ENCODE measurements at regions not wholly inside any gene's neighbourhood (a gene's known extent, or its start where the extent isn't known, plus 50 kb on each side); places are given as distances from the start of the nearest gene placed in this dataset.
"Not testable (repeated sequence)": the region's sequence is repeated elsewhere in the genome, so short reads cannot be mapped to it uniquely, and the experiment has no call there.

DNA sequence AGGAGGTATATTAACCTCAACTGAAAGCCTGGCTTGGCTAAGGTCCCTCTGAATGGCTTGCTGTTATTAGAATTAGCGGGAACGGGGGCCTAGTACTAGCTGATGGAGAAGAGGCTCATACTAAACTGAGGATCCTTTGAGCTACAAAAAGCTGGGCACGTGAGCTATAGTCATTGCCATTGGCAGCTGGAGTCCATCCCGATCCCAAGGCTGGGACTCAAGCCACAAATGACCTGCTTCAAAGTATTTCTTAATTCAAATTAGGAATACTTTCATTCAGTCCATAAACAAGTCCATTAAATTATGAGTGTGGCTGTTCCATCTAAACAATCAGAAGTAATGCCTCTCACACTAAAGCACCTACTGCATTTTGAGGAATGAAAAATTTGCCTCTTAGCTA is 114.5 kb downstream of the DACT1 start:
- DNase-seq (ENCODE audit: low read depth in 3 of 3, low spot score in 1 of 3), result no peak

DNA sequence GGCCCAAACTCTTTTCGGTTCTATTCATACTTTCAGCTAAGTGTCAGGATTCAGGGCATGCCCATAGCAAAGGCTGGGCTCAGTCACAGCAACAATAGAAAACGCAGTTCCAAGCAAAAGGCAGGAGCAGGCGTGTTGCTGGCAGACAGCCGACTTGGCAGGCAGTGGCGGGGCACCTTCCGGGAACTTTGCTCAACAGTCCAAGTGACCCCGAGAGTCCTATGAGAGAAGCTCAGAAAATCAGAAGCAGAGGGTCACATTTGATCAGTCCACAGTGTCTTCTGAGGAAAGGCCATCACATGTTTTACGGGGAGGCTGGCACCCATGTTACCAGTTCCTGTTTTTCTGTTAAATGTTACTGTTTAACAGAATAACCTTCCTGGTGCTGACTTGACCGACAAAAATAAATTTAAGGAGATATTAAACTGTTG is 115.0 kb downstream of the DACT1 start:
- DNase-seq (ENCODE audit: low read depth in 3 of 3, low spot score in 1 of 3), result no peak

DNA sequence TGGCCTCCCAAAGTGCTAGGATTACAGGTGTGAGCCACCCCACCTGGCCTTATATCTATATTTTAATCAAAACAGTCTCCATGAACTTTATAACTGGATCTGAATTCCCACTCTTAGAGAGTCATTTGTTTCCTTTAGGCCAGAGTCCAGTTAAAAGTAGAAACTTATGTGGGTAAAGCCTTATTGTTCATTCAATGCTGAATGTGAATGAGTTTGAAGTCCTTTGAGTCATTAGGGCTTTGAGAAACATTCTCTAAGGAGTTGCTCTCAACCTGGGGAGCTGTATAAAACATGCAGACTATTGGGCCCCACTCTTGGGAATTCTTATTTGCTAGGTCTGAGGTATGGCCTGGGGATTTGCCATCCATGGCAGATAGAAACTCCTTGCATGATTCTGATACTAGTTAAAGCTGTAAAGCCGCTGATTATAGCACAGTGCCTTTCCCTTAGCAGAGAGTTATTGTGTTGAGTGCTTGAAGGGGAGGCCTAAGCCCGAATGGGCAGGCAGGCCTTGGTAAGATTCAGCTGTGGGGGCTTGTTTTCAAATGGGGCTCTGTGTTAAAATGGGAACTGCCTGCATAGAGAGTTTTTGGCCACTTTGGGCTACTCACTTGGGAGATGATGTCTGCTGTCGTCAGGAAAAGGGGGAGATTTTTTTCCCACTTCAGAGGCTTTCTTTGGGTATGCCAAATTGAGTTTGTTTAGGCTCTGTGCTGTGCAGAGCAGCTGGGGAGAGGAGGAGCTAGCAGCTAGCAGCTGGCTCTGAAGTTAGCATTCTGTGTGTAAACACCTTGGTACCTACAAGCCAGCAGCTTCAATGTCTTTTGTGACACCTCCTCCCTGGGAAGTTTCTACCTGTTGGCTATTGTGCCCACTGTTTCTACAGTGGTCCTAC is 117.5 kb downstream of the DACT1 start:
- no peak for DNase-seq (ENCODE audit: low read depth in 3 of 3, low spot score in 1 of 3)

- no peak for DNase-seq (ENCODE audit: low read depth in 3 of 3, low spot score in 1 of 3)
These were observed 122.4 kb downstream of the DACT1 start for GRCh38 chr14:58760121-58760520.

GRCh38 chr14:58762629-58763028 is 124.9 kb downstream of the DACT1 start:
- DNase-seq (ENCODE audit: low read depth in 3 of 3, low spot score in 1 of 3), result no peak

- no peak for DNase-seq (ENCODE audit: low read depth in 3 of 3, low spot score in 1 of 3)
These were observed 125.4 kb downstream of the DACT1 start for GRCh38 chr14:58763210-58763609.

DNA sequence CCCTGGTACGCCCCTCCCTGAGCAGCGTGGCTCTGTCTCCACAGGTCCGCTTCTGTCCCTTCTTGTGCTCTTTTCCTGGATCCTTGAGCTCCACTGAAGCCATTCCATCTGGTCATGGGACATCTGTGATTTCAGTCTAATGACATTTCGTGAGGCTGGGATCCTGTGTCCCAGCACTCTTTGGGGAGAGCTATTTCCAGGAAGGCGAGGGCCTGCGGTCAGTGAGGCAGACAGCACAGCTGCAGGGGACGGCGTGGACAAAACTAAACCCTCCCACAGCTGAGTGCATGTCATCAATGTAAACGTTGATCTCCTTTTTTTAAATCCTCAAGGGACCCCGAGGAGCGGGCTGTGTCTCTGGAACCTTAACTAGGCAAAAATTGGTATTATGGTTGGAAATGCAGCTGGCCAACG is 127.7 kb downstream of the DACT1 start:
- DNase-seq (ENCODE audit: low read depth in 3 of 3, low spot score in 1 of 3), result no peak

DNA sequence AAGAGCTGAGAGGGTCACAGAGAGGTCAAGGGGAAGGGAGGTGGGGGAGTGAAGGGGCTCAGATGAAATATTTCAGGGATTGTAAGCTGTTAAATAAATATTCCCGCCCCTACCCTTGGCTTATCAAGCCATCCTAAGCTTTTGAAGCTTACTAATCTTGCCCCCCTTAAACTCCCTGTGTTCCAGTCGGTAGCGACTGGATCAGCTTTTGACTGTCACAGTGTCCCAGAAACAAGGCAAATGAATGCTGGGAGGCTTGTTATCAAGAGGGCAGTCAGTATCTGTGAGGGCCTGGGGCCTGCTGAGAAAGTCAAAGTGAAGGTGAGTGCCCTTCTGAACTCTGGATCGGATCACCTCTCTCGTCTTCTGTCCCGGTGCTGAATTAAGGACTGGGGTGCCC is 128.1 kb downstream of the DACT1 start:
- no peak for DNase-seq (ENCODE audit: low read depth in 3 of 3, low spot score in 1 of 3)

DNA sequence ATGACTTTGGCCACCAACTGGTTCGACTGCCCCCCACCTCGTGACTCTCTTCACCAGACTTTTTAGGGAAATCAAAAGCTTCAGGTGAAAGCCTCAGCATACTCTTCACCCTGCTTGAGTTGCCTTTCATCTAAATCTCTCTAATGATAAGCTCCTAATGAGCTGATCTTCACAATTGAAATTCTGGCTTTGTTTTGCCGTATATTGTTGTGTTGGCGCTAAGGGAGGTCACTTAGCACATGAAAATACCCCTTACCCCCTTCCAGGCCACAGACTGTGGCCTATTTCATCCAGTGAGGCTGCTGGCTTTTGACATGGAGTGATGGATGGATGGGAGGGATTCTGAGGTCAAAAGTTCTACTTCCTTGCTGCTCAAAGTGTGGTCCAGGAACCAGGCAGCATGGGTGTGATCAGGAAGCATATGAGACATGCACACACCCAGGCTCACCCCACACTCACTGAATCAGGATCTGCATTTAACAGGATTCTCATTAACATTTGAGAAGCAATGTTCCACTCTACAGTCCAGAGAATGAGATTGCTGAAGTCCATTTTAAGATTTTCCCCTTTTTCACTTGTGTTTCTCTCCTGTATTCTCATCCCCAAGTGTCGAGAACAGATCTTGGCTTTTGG is 131.4 kb downstream of the DACT1 start:
- DNase-seq (ENCODE audit: low read depth in 3 of 3, low spot score in 1 of 3), result no peak

- DNase-seq (ENCODE audit: low read depth in 3 of 3, low spot score in 1 of 3), result no peak
These were observed 132.0 kb downstream of the DACT1 start for GRCh38 chr14:58769771-58770170.

DNA sequence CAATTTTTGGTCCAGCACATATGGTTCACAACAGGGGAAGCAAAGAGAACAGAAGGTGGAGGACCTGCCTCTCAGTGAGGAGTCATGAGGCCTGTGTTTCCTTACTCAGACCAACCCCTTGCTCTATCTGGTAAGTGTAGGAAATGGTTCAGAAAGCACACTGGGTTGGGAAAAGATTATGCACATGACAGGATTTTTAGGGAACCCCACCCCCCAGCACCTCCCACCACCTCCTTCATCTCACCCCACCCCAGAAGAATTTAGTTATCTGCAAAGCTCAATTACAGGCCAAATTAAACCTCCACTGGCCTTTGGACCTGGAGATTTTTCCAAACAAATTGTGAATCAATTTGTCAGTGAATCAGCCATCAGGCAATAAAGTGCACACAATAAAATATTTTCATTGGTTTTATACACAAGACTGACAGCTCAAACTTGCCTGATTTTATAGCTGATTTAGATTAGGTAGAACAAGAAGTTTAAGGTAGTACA is 132.8 kb downstream of the DACT1 start:
- DNase-seq (ENCODE audit: low read depth in 3 of 3, low spot score in 1 of 3), result no peak

- DNase-seq (ENCODE audit: low read depth in 3 of 3, low spot score in 1 of 3), result no peak
These were observed 133.3 kb downstream of the DACT1 start for GRCh38 chr14:58771016-58771415.

DNA sequence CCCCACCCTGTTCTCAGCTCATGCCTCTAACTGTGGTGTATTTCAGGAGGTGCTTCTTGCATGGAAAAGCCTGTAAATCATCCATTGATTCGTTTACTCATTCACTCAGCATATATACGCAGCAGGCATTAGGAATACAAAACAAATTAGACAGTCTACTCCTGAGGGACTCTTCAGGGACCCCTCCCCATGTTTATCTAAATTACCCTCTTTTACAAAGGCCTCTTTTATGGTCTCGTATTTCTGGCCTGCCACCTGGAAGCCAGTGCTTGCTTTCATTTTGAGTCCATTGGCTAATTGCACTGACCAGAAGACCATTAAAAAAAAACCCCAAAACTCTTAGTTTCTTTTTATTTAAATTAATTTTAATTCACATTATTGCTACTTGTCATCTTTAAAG is 134.4 kb downstream of the DACT1 start:
- no peak for DNase-seq (ENCODE audit: low read depth in 3 of 3, low spot score in 1 of 3)

DNA sequence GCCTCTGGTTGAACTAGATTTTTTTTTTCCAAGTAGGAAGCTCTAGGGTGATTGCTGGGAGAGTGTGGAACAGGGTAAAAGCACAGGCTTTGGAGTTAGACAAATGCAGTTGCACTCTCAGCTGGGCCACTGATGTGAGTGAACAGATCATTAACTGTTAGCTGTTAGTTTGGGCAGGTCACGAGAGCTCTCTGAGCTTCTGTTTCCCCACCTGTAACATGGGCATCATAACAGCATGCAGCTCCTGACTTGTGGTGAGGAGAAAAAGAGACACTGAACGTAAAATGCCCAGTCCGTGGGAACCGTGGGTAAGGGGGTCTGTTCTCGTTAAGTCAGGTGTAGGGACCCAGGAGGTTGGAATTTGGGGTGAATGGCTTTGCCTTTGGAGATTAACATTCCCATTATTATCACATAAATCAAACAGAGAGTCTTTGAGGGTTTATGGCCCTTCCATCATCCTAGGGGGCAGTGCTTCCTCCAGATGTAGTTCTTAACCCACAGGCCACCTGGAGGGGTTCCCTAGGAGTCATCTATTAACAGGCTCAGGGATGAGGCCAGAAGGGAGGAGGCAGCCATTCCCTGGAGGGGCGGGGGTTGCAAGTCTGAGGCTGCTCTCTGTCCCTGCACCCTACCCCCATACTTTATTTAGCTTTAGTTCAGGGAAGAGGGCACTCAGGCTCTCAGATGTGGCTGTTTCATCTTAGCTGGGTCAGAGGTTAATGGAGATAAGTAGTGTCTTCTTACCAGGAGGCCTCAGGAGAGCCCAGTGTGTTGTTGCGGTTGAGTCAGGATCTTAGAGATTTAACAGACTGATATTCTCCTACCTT is 135.2 kb downstream of the DACT1 start:
- no peak for DNase-seq (ENCODE audit: low read depth in 3 of 3, low spot score in 1 of 3)

DNA sequence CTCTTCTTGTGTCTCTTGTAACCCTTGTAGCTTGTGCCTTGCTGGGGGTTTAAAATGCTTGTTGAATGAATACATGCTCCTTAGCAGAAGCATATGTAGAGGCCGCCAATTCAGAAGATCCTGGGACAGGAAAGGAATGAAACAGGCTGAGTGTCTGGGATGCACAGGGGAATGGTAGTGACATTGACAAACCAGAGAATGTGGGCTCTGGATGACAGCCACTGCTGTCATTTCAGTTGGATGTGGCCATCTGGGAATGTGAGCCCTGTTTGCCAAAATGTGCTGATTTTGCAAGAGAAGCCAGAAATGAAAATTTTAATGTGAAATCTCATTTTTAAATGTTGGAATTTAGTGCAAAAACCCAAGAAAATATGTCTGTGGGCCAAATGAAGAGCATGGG is 136.8 kb downstream of the DACT1 start:
- DNase-seq (ENCODE audit: low read depth in 3 of 3, low spot score in 1 of 3), result no peak

DNA sequence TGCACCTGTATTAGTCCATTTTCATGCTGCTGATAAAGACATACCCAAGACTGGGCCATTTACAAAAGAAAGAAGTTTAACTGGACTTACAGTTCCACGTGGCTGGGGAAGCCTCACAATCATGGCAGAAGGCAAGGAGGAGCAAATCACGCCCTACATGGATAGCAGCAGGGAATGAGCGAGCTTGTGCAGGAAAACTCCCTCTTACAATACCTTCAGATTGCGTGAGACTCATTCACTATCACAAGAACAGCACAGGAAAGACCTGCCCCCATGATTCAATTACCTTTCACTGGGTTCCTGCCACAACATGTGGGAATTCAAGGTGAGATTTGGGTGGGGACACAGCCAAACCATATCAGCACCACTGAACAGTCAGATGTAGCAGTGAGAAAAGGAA is 137.4 kb downstream of the DACT1 start:
- not testable (repeated sequence) for DNase-seq (ENCODE audit: low read depth in 3 of 3, low spot score in 1 of 3)

DNA sequence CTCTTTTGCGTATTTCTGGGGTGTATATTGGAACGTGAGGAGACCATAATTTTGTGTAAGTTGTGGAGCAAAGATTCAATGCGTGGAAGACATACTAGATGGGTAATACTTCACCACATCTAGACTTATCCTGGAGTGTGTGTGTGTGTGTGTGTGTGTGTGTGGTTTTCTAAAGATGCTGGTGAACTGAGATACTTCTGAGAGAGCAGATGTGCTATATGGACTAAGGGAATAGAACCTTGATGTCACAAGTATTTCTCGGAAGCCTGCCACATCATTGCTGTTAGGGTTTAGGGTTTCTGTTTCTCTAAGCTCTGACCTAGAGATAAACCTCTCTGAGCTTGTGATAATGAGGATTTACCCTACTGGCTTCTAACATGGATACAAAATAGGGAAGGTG is 138.8 kb downstream of the DACT1 start:
- no peak for DNase-seq (ENCODE audit: low read depth in 3 of 3, low spot score in 1 of 3)

DNA sequence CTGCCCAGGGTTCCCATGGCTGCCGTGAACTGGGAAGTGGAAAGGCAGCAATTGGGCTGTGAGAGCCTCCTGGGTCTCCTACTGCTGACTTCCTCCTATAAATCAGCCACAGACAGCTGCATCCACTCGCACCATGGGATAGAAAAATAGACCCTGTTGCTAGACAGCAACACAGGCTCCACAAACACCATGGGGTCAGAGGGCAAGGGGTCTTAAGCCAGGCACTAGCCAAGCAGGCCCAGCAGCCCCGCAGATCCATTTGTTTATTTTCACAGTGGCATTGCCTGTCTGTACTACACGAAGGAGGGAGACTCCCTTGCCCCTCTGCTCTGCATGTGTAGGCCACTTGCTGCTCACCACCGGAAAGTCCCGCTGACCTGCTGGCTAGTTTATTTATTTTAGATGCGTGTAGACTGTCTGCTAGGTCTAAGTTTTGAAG is 139.8 kb downstream of the DACT1 start:
- DNase-seq (ENCODE audit: low read depth in 3 of 3, low spot score in 1 of 3), result no peak

GRCh38 chr14:58778202-58778601 is 140.4 kb downstream of the DACT1 start:
- DNase-seq (ENCODE audit: low read depth in 3 of 3, low spot score in 1 of 3), result no peak

GRCh38 chr14:58779376-58779775 is 141.6 kb downstream of the DACT1 start:
- DNase-seq (ENCODE audit: low read depth in 3 of 3, low spot score in 1 of 3), result no peak

DNA sequence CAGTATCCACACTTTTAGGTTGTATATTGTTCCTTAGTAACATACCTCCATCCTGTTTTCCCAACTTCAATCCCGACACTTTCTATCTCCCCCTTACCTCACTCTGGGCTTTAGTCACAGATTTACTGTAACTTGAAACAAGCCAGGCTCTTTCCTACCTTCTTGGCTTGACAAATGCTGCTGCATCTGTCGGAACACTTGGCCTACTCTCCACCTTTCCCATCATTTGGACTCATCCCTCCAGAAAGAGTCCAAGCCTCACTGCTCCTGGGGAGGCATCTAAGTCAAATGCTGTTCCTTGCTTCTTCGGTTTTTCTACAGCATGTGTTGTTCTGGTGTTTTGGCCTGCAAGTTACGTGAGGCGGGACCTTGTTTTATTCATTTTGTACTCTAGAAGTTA is 142.4 kb downstream of the DACT1 start:
- no peak for DNase-seq (ENCODE audit: low read depth in 3 of 3, low spot score in 1 of 3)

DNA sequence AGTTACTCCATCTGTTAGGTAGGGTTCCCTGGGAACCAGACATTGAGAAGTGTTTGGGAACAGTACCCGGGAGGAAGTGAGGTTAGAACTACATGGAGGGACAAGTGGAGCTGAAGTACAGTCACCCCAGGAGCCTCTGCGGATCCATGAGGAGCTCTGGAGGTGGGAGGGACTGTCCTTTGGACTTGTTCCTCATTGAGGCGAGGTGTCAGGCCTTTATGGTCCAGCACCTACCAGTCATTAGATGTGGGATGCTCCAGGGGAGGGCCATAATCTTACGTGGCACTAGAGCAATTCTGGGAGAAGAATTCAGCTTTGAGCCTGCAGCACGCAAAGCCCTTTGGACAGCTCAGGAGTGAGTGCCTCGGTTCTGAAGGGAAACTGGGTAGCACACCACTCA is 142.8 kb downstream of the DACT1 start:
- no peak for DNase-seq (ENCODE audit: low read depth in 3 of 3, low spot score in 1 of 3)

All from stimulated activated CD4-positive, alpha-beta T cell treated with anti-CD3 and anti-CD28 coated beads, TNF-alpha, amount 100 ng/mL, for 1 hour (primary cell).